Middle frontal gyrus (tissue), 1 donor: ENCODE measurements at regions not wholly inside any gene's neighbourhood (a gene's known extent, or its start where the extent isn't known, plus 50 kb on each side); places are given as distances from the start of the nearest gene placed in this dataset.

Source experiments
- DNase-seq: peaks from one replicate; pipeline ENCODE4 v3.0.0-alpha.2; 2015; ENCODE audit warnings: low spot score; ENCODE audit errors: extremely low spot score

- DNase-seq, result no peak
These were observed 88.6 kb downstream of the KLF12 start for GRCh38 chr13:74045583-74045982.

- DNase-seq, result no peak
These were observed 91.0 kb downstream of the KLF12 start for GRCh38 chr13:74043237-74043636.

GRCh38 chr13:74040200-74040599 lies 94.0 kb downstream of the KLF12 start:
- no peak for DNase-seq

- DNase-seq, result no peak
These were observed 94.5 kb downstream of the KLF12 start for GRCh38 chr13:74039667-74040066.

GRCh38 chr13:74039154-74039553 lies 95.0 kb downstream of the KLF12 start:
- DNase-seq, result no peak

GRCh38 chr13:74037762-74038161 lies 96.4 kb downstream of the KLF12 start:
- DNase-seq, result no peak

GRCh38 chr13:74036373-74036772 lies 97.8 kb downstream of the KLF12 start:
- DNase-seq, result no peak

GRCh38 chr13:74035896-74036295 lies 98.3 kb downstream of the KLF12 start:
- DNase-seq, result no peak

- DNase-seq, result no peak
These were observed 101.9 kb downstream of the KLF12 start for GRCh38 chr13:74032325-74032724.

- DNase-seq, result no peak
These were observed 106.9 kb downstream of the KLF12 start for GRCh38 chr13:74027161-74027779.

- no peak for DNase-seq
These were observed 107.5 kb downstream of the KLF12 start for GRCh38 chr13:74026753-74027152.

GRCh38 chr13:74025369-74025768 lies 108.8 kb downstream of the KLF12 start:
- no peak for DNase-seq

GRCh38 chr13:74024856-74025255 lies 109.3 kb downstream of the KLF12 start:
- DNase-seq, result no peak

- no peak for DNase-seq
These were observed 109.9 kb downstream of the KLF12 start for GRCh38 chr13:74024314-74024713.

GRCh38 chr13:74023484-74023883 lies 110.7 kb downstream of the KLF12 start:
- no peak for DNase-seq

GRCh38 chr13:74021505-74021904 lies 112.7 kb downstream of the KLF12 start:
- no peak for DNase-seq

GRCh38 chr13:74018062-74018431 lies 116.2 kb downstream of the KLF12 start:
- DNase-seq, result no peak

- no peak for DNase-seq
These were observed 116.7 kb downstream of the KLF12 start for GRCh38 chr13:74017301-74018061.

- no peak for DNase-seq
These were observed 119.1 kb downstream of the KLF12 start for GRCh38 chr13:74015137-74015536.

- DNase-seq, result no peak
These were observed 125.0 kb downstream of the KLF12 start for GRCh38 chr13:74009100-74009668.

- no peak for DNase-seq
These were observed 127.5 kb downstream of the KLF12 start for GRCh38 chr13:74006666-74007065.

- no peak for DNase-seq
These were observed 128.7 kb downstream of the KLF12 start for GRCh38 chr13:74005320-74006157.
